ENCODE measurements at regions not wholly inside any gene's neighbourhood (a gene's known extent, or its start where the extent isn't known, plus 50 kb on each side); places are given as distances from the start of the nearest gene placed in this dataset.

- Histone ChIP-seq H3K4me3 (ENCODE audit: low read depth, low read length) (no peak overlapping the region), H3K27me3 (no peaks in the 10 kb centered on the region), H3K36me3 (no peaks in the 10 kb centered on the region), H3K9me3 (no peaks in the 10 kb centered on the region), H3K4me1 (no peaks in the 10 kb centered on the region)
- DNase-seq = no peak
- no peak for TF ChIP-seq CTCF (IDR thresholded peaks at IDR 0.05; ENCODE audit: low read depth, low read length)
These were observed 80.3 kb downstream of the CDCA7 start for GRCh38 chr2:173434762-173435569.

GRCh38 chr2:173435574-173435973, 80.9 kb downstream of the CDCA7 start:
- no peaks in the 10 kb centered on the region for H3K27me3 ChIP-seq
- no peak overlapping the region for H3K4me3 ChIP-seq (ENCODE audit: low read depth, low read length)
- H3K4me1 ChIP-seq = no peaks in the 10 kb centered on the region
- no peaks in the 10 kb centered on the region for H3K36me3 ChIP-seq
- no peak for DNase-seq
- TF ChIP-seq CTCF (IDR thresholded peaks at IDR 0.05; ENCODE audit: low read depth, low read length) = no peak
- no peaks in the 10 kb centered on the region for H3K9me3 ChIP-seq

GRCh38 chr2:173436088-173436487, 81.4 kb downstream of the CDCA7 start:
- H3K4me1 ChIP-seq = no peaks in the 10 kb centered on the region
- no peaks in the 10 kb centered on the region for H3K9me3 ChIP-seq
- no peaks in the 10 kb centered on the region for H3K36me3 ChIP-seq
- DNase-seq = no peak
- H3K4me3 ChIP-seq (ENCODE audit: low read depth, low read length) = no peak overlapping the region
- TF ChIP-seq CTCF (IDR thresholded peaks at IDR 0.05; ENCODE audit: low read depth, low read length) = no peak
- H3K27me3 ChIP-seq = no peaks in the 10 kb centered on the region

- no peak for DNase-seq
- H3K4me3 ChIP-seq (ENCODE audit: low read depth, low read length) = no peak overlapping the region
- H3K9me3 ChIP-seq = no peaks in the 10 kb centered on the region
- no peaks in the 10 kb centered on the region for H3K36me3 ChIP-seq
- no peaks in the 10 kb centered on the region for H3K4me1 ChIP-seq
- no peak for TF ChIP-seq CTCF (IDR thresholded peaks at IDR 0.05; ENCODE audit: low read depth, low read length)
- no peaks in the 10 kb centered on the region for H3K27me3 ChIP-seq
These were observed 86.5 kb downstream of the CDCA7 start for GRCh38 chr2:173441222-173441621.

GRCh38 chr2:173442542-173442941, 87.9 kb downstream of the CDCA7 start:
- no peaks in the 10 kb centered on the region for H3K27me3 ChIP-seq
- no peaks in the 10 kb centered on the region for H3K4me1 ChIP-seq
- no peak for DNase-seq
- H3K36me3 ChIP-seq = no peaks in the 10 kb centered on the region
- H3K4me3 ChIP-seq (ENCODE audit: low read depth, low read length) = no peak overlapping the region
- TF ChIP-seq CTCF (IDR thresholded peaks at IDR 0.05; ENCODE audit: low read depth, low read length) = no peak
- H3K9me3 ChIP-seq = no peaks in the 10 kb centered on the region

- no peaks in the 10 kb centered on the region for H3K27me3 ChIP-seq
- no peak overlapping the region for H3K4me3 ChIP-seq (ENCODE audit: low read depth, low read length)
- H3K9me3 ChIP-seq = no peaks in the 10 kb centered on the region
- no peak for DNase-seq
- H3K36me3 ChIP-seq = no peaks in the 10 kb centered on the region
- H3K4me1 ChIP-seq = no peaks in the 10 kb centered on the region
- no peak for TF ChIP-seq CTCF (IDR thresholded peaks at IDR 0.05; ENCODE audit: low read depth, low read length)
These were observed 92.0 kb downstream of the CDCA7 start for GRCh38 chr2:173446722-173447121.
